ENCODE measurements at regions not wholly inside any gene's neighbourhood (a gene's known extent, or its start where the extent isn't known, plus 50 kb on each side); places are given as distances from the start of the nearest gene placed in this dataset.

DNA sequence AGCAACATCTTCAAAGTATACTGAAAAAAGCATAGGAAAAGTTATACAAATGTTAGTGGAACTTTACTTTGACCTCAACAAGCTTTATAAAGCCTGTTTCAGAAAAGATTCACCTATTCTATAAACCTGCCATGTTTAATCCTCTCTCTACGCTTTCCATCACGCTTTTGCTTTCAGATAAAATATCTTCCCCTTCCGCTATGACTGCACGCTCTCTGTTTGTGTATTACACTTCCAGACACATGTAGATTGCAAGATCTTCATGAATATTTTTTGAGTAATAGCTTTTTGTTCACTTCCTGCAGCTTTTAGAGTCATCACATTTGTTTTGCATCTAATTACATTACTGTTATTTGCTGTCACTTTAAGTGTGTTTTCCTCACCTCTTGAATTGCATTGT lies 271.4 kb downstream of the RASSF9 start:
- H3K4me1 ChIP-seq (ENCODE audit: control insufficient read depth in 1 of 2, insufficient read depth in 2 of 2, low read depth in 1 of 2, low read length in 1 of 2): no peaks in the 10 kb centered on the region
- no peaks in the 10 kb centered on the region for H3K36me3 ChIP-seq (replicated peaks in 1 of 2; ENCODE audit: control insufficient read depth in 1 of 2, insufficient read depth in 2 of 2, low read length in 1 of 2)
- TF ChIP-seq EZH2phosphoT487 (IDR thresholded peaks at IDR 0.05; ENCODE audit: borderline replicate concordance, low read depth) (no peak), POLR2AphosphoS5 (IDR thresholded peaks at IDR 0.05; ENCODE audit: low read depth, low read length) (no peak), GABPA (IDR thresholded peaks at IDR 0.05; ENCODE audit: low read depth) (no peak), YY1 (IDR thresholded peaks at IDR 0.05; ENCODE audit: low read depth) (no peak), ELF1 (IDR thresholded peaks at IDR 0.05) (no peak), FOXM1 (IDR thresholded peaks at IDR 0.05; ENCODE audit: low read depth) (no peak)
- TF ChIP-seq, protein P1, sequence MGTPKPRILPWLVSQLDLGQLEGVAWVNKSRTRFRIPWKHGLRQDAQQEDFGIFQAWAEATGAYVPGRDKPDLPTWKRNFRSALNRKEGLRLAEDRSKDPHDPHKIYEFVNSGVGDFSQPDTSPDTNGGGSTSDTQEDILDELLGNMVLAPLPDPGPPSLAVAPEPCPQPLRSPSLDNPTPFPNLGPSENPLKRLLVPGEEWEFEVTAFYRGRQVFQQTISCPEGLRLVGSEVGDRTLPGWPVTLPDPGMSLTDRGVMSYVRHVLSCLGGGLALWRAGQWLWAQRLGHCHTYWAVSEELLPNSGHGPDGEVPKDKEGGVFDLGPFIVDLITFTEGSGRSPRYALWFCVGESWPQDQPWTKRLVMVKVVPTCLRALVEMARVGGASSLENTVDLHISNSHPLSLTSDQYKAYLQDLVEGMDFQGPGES (IDR thresholded peaks at IDR 0.05; ENCODE audit: low read depth, low read length): no peak
- TF ChIP-seq, protein P2, sequence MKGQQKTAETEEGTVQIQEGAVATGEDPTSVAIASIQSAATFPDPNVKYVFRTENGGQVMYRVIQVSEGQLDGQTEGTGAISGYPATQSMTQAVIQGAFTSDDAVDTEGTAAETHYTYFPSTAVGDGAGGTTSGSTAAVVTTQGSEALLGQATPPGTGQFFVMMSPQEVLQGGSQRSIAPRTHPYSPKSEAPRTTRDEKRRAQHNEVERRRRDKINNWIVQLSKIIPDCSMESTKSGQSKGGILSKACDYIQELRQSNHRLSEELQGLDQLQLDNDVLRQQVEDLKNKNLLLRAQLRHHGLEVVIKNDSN (IDR thresholded peaks at IDR 0.05; ENCODE audit: borderline replicate concordance, low read depth): no peak
- ChIA-PET POLR2A (no interaction called here), CTCF (interaction anchor here (1.5 to 3.4 kb wide), 3 partner anchors 11 to 302 kb away, joined by 5 to 14 read pairs (median 10); no protein-coding TSS in a partner anchor)
- no peaks in the 10 kb centered on the region for H3K27me3 ChIP-seq (ENCODE audit: insufficient read depth)
- WGBS (ENCODE audit: low lambda C conversion rate): 64% methylated on average over 4 of the region's 4 CpGs
- H4K20me1 ChIP-seq (ENCODE audit: insufficient read depth): no peaks in the 10 kb centered on the region
- DNase-seq: no peak
- H3K27ac ChIP-seq (ENCODE audit: low read depth in 2 of 2, low read length in 1 of 2): no peak overlapping the region
- H2AFZ ChIP-seq (ENCODE audit: low read depth): 0 out of 2 replicates have a peak overlapping the region, but pooled peaks have one; percentile 31
- no peak overlapping the region for H3K4me3 ChIP-seq (ENCODE audit: low read depth in 2 of 2, low read length in 1 of 2)
- no peak overlapping the region for H3K9ac ChIP-seq
- no peak overlapping the region for H3K4me2 ChIP-seq
- H3F3A ChIP-seq (replicated peaks; ENCODE audit: insufficient read depth): no peaks in the 10 kb centered on the region
- no peaks in the 10 kb centered on the region for H3K9me3 ChIP-seq
- no peaks in the 10 kb centered on the region for H3K9me2 ChIP-seq
- H3K79me2 ChIP-seq (ENCODE audit: insufficient read depth): no peaks in the 10 kb centered on the region

DNA sequence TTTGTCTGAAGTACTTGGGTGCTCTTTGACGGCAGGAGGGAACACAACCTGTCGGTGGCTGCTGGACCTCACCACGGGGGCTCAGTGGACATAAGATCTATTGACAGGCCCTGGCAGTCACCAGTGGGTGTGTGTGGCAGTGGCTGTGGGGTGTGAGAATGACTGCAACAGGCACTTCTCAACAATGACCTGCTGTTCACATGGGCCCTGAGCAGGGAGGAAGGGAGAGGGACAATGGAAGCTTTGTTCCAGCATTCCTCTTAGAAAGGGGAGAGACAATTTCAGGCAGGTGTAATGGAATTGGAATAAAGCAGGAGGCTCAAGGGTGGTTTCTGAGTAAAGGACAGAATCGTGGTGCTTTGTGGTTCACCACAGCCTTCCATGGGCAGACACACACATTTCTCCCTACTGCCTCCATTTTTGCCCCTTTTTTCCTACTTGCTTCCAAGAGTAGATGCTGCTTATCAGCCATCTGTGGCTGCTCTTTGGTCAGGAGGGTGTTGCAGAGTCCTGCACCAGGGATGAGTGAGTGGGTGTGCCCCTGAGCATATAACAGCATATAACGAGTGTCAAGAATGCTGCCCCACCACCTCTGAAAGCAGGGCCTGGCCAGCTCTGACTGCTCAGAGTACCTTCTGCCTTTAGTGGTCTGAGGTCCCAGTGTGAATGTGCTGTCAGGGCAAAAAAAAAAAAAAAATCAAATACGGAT lies 267.7 kb downstream of the RASSF9 start:
- H3K9me2 ChIP-seq: no peaks in the 10 kb centered on the region
- no peaks in the 10 kb centered on the region for H3K9me3 ChIP-seq
- TF ChIP-seq JUND (IDR thresholded peaks at IDR 0.05) (no peak), RAD21 (IDR thresholded peaks at IDR 0.05; ENCODE audit: low read length) (no peak), NFIC (IDR thresholded peaks at IDR 0.05; ENCODE audit: borderline replicate concordance) (no peak), RXRA (IDR thresholded peaks at IDR 0.05; ENCODE audit: borderline replicate concordance, low read depth) (no peak), EP300 (IDR thresholded peaks at IDR 0.05; ENCODE audit: borderline replicate concordance in 1 of 2, low read depth in 1 of 2, low read length in 1 of 2) (no peak), GATA2 (CRISPR knock-in tag; IDR thresholded peaks at IDR 0.05) (no peak), TCF12 (IDR thresholded peaks at IDR 0.05) (no peak), MEF2A (IDR thresholded peaks at IDR 0.05; ENCODE audit: borderline replicate concordance, low read depth) (no peak), GABPA (IDR thresholded peaks at IDR 0.05; ENCODE audit: low read depth) (no peak), TEAD4 (IDR thresholded peaks at IDR 0.05; ENCODE audit: borderline replicate concordance, insufficient read depth) (no peak), MXI1 (IDR thresholded peaks at IDR 0.05; ENCODE audit: low read depth, low read length) (no peak), FOSL2 (IDR thresholded peaks at IDR 0.05; ENCODE audit: borderline replicate concordance, low read depth) (no peak), TAF1 (IDR thresholded peaks at IDR 0.05; ENCODE audit: borderline replicate concordance, low read depth, low read length) (no peak), ELF1 (IDR thresholded peaks at IDR 0.05) (no peak), FOXJ3 (CRISPR knock-in tag; IDR thresholded peaks at IDR 0.05) (no peak)
- TF ChIP-seq, protein P3, sequence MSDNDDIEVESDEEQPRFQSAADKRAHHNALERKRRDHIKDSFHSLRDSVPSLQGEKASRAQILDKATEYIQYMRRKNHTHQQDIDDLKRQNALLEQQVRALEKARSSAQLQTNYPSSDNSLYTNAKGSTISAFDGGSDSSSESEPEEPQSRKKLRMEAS (IDR thresholded peaks at IDR 0.05; ENCODE audit: low read depth): no peak
- TF ChIP-seq, protein P2 (IDR thresholded peaks at IDR 0.05; ENCODE audit: borderline replicate concordance, low read depth): no peak
- H2AFZ ChIP-seq (ENCODE audit: low read depth): no peak overlapping the region
- H3K4me2 ChIP-seq: no peak overlapping the region
- H3K4me3 ChIP-seq (ENCODE audit: low read depth in 2 of 2, low read length in 1 of 2): no peak overlapping the region
- ChIA-PET POLR2A (no interaction called here), CTCF (interaction anchor here (1.3 to 3.6 kb wide), 3 partner anchors 23 to 299 kb away, joined by 4 to 17 read pairs (median 16); no protein-coding TSS in a partner anchor)
- WGBS (ENCODE audit: low lambda C conversion rate): 54% methylated on average over 6 of the region's 6 CpGs
- H3K9ac ChIP-seq: no peak overlapping the region
- no peaks in the 10 kb centered on the region for H4K20me1 ChIP-seq (ENCODE audit: insufficient read depth)
- H3K27me3 ChIP-seq (ENCODE audit: insufficient read depth): no peaks in the 10 kb centered on the region
- no peaks in the 10 kb centered on the region; a peak in 1 of 4 replicates for H3K4me1 ChIP-seq (ENCODE audit: control insufficient read depth in 1 of 2, insufficient read depth in 2 of 2, low read depth in 1 of 2, low read length in 1 of 2)
- no peaks in the 10 kb centered on the region for H3K79me2 ChIP-seq (ENCODE audit: insufficient read depth)
- H3F3A ChIP-seq (replicated peaks; ENCODE audit: insufficient read depth): no peaks in the 10 kb centered on the region
- no peaks in the 10 kb centered on the region for H3K36me3 ChIP-seq (replicated peaks in 1 of 2; ENCODE audit: control insufficient read depth in 1 of 2, insufficient read depth in 2 of 2, low read length in 1 of 2)
- DNase-seq: no peak
- H3K27ac ChIP-seq (ENCODE audit: low read depth in 2 of 2, low read length in 1 of 2): no peak overlapping the region
